ENCODE measurements at regions not wholly inside any gene's neighbourhood (a gene's known extent, or its start where the extent isn't known, plus 50 kb on each side); places are given as distances from the start of the nearest gene placed in this dataset.

DNA sequence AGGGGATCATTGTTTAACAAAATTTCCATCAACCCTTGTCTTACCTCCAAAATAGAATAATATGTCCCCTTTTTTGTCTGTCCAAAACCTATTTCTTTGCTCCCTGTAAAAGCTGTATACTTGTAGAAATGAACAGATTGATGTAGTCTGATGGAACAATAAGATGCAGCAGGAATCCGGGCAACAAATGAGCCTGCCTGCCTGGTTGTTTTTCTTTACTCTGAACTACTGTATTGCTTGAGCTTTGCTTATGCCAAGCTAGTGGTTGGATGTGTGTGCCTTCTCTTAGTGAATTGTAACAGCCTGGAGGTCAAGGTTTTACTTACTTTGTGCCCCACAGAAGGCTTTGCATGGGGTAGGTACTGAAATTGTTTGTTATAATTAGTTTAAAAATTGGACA, 116.2 kb upstream of the TLL1 start:
- in situ Hi-C loops (cut with HindIII; ENCODE audit: low sequenced_read_pairs), result no loop called here
- TF ChIP-seq, protein P1, sequence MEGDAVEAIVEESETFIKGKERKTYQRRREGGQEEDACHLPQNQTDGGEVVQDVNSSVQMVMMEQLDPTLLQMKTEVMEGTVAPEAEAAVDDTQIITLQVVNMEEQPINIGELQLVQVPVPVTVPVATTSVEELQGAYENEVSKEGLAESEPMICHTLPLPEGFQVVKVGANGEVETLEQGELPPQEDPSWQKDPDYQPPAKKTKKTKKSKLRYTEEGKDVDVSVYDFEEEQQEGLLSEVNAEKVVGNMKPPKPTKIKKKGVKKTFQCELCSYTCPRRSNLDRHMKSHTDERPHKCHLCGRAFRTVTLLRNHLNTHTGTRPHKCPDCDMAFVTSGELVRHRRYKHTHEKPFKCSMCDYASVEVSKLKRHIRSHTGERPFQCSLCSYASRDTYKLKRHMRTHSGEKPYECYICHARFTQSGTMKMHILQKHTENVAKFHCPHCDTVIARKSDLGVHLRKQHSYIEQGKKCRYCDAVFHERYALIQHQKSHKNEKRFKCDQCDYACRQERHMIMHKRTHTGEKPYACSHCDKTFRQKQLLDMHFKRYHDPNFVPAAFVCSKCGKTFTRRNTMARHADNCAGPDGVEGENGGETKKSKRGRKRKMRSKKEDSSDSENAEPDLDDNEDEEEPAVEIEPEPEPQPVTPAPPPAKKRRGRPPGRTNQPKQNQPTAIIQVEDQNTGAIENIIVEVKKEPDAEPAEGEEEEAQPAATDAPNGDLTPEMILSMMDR (IDR thresholded peaks at IDR 0.05; ENCODE audit: low read depth, low read length, missing control alignments), result no peak
- DNase-seq (ENCODE audit: low read depth), result no peak
- no peak overlapping the region for H3K4me3 ChIP-seq (ENCODE audit: low read depth, low read length)

- TF ChIP-seq, protein P1 (IDR thresholded peaks at IDR 0.05; ENCODE audit: low read depth, low read length, missing control alignments), result no peak
- no peak overlapping the region for H3K4me3 ChIP-seq (ENCODE audit: low read depth, low read length)
- in situ Hi-C loops (cut with HindIII; ENCODE audit: low sequenced_read_pairs), result no loop called here
- DNase-seq (ENCODE audit: low read depth), result no peak
These were observed 115.6 kb upstream of the TLL1 start for GRCh38 chr4:165757451-165757850.

- DNase-seq (ENCODE audit: low read depth), result no peak
- H3K4me3 ChIP-seq (ENCODE audit: low read depth, low read length), result no peak overlapping the region
- in situ Hi-C loops (cut with HindIII; ENCODE audit: low sequenced_read_pairs), result no loop called here
- TF ChIP-seq, protein P1 (IDR thresholded peaks at IDR 0.05; ENCODE audit: low read depth, low read length, missing control alignments), result no peak
These were observed 115.0 kb upstream of the TLL1 start for GRCh38 chr4:165758086-165758485.

GRCh38 chr4:165760182-165760581, 112.9 kb upstream of the TLL1 start:
- DNase-seq (ENCODE audit: low read depth), result no peak
- no peak overlapping the region for H3K4me3 ChIP-seq (ENCODE audit: low read depth, low read length)
- TF ChIP-seq, protein P1 (IDR thresholded peaks at IDR 0.05; ENCODE audit: low read depth, low read length, missing control alignments), result no peak
- in situ Hi-C loops (cut with HindIII; ENCODE audit: low sequenced_read_pairs), result no loop called here

DNA sequence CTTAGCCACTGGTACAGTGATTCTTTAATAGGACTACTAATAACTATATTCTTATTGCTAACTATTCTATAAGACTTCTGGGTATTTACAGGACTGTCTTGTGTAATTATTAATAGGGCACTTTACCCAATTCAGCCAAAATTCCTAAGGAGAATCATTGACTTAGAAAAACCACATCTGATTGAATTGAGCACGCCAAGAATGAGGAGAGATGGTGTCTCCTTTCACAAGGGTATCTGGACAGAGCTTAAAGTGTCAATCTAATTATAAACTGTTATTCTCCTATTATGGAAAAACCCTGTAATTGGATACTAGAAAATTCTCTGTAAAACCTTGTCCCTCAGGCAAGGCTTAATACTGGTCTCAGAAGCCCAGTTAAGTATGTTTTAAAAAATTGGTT, 111.1 kb upstream of the TLL1 start:
- TF ChIP-seq, protein P1 (IDR thresholded peaks at IDR 0.05; ENCODE audit: low read depth, low read length, missing control alignments), result no peak
- peak; percentile 2 for DNase-seq (ENCODE audit: low read depth)
- H3K4me3 ChIP-seq (ENCODE audit: low read depth, low read length), result no peak overlapping the region
- in situ Hi-C loops (cut with HindIII; ENCODE audit: low sequenced_read_pairs), result no loop called here

DNA sequence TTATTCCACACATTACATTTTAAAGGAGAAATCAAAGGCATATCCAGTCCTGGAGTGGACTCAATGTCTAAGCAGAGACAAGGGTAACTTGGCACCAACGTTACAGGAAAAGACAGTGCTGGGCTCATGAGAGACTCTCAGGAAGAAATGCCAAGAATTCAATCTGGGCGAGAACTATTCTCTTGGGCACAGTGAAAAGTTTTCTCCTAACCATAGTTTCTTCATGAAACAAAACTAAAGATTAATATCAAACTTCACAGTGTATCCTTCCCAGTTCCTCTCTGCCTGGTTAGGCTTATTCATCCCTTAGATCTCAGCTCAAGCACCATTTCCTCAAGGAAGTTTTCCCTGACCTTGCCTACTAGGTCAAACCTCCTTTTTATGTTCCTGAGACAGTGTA, 109.4 kb upstream of the TLL1 start:
- H3K4me3 ChIP-seq (ENCODE audit: low read depth, low read length), result no peak overlapping the region
- no peak for DNase-seq (ENCODE audit: low read depth)
- in situ Hi-C loops (cut with HindIII; ENCODE audit: low sequenced_read_pairs), result no loop called here
- TF ChIP-seq, protein P1 (IDR thresholded peaks at IDR 0.05; ENCODE audit: low read depth, low read length, missing control alignments), result no peak

- in situ Hi-C loops (cut with HindIII; ENCODE audit: low sequenced_read_pairs), result no loop called here
- TF ChIP-seq, protein P1 (IDR thresholded peaks at IDR 0.05; ENCODE audit: low read depth, low read length, missing control alignments), result no peak
- DNase-seq (ENCODE audit: low read depth), result no peak
- no peak overlapping the region for H3K4me3 ChIP-seq (ENCODE audit: low read depth, low read length)
These were observed 108.0 kb upstream of the TLL1 start for GRCh38 chr4:165765053-165765452.
